ENCODE measurements at regions not wholly inside any gene's neighbourhood (a gene's known extent, or its start where the extent isn't known, plus 50 kb on each side); places are given as distances from the start of the nearest gene placed in this dataset.

DNA sequence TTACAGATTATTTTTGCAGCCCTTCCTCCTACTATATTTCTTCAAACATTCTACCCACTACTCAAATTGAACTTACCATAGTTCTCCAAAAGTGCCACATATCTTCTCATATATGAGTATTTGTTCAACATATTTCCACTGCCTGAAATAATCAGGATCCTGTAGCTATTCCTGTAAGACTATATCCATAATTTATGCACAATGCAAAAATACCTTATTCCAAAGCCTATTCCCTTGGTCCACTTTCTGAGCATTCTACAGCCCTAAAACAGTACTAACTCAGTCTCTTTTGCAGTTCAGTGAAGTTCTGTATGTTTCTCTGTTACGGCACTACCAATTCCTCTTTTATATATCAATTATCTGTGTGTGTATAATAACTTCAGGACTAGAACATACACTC is 1283.7 kb upstream of the ADGRL2 start:
- H3K9me3 Mint-ChIP-seq = peaks cover 9% of the 10 kb centered on the region
- no peaks in the 10 kb centered on the region for H3K36me3 Mint-ChIP-seq (ENCODE audit: low read depth)
- H3K27me3 Mint-ChIP-seq (ENCODE audit: low read depth) = no peaks in the 10 kb centered on the region
- no peak overlapping the region for H3K27ac Mint-ChIP-seq
- H3K4me3 Mint-ChIP-seq = no peak overlapping the region
- H3K4me1 Mint-ChIP-seq (ENCODE audit: low read depth) = no peaks in the 10 kb centered on the region

DNA sequence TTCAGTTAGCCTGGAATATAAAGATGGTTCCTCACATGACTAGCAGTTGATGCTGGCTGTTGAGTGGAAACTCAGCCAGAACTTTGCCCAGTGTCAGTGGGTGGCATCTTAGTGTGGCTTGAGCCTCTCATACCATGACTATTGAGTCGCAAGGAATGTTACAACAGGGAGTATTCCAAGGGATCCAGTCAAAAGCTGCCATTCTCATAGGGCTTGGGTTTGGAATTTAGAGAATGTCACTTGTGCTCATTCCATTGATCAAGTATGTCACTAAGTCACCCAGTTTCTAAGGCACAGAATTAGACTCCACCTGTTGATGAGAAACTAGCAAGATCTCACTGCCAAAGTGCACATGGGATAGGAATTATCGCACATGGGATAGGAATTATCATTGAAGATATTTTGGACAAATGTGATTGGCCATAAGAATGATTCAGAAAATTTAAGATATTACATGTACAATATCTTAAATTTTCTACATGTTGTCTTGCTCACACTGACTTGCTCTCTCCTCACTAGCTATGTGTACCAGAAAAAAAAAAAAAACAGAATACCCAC is 1290.7 kb upstream of the ADGRL2 start:
- H3K36me3 Mint-ChIP-seq (ENCODE audit: low read depth) = no peaks in the 10 kb centered on the region
- H3K27me3 Mint-ChIP-seq (ENCODE audit: low read depth) = no peaks in the 10 kb centered on the region
- no peak overlapping the region for H3K27ac Mint-ChIP-seq
- peaks cover 3% of the 10 kb centered on the region for H3K9me3 Mint-ChIP-seq
- H3K4me3 Mint-ChIP-seq = no peak overlapping the region
- no peaks in the 10 kb centered on the region for H3K4me1 Mint-ChIP-seq (ENCODE audit: low read depth)

- no peaks in the 10 kb centered on the region for H3K36me3 Mint-ChIP-seq (ENCODE audit: low read depth)
- H3K27me3 Mint-ChIP-seq (ENCODE audit: low read depth) = no peaks in the 10 kb centered on the region
- H3K4me1 Mint-ChIP-seq (ENCODE audit: low read depth) = no peaks in the 10 kb centered on the region
- H3K4me3 Mint-ChIP-seq = no peak overlapping the region
- H3K27ac Mint-ChIP-seq = no peak overlapping the region
- H3K9me3 Mint-ChIP-seq = peaks cover 8% of the 10 kb centered on the region
These were observed 1294.5 kb upstream of the ADGRL2 start for GRCh38 chr1:80506216-80506615.

- H3K4me3 Mint-ChIP-seq = no peak overlapping the region
- H3K9me3 Mint-ChIP-seq = peaks cover under 1% of the 10 kb centered on the region
- no peaks in the 10 kb centered on the region for H3K27me3 Mint-ChIP-seq (ENCODE audit: low read depth)
- no peaks in the 10 kb centered on the region for H3K4me1 Mint-ChIP-seq (ENCODE audit: low read depth)
- H3K27ac Mint-ChIP-seq = no peak overlapping the region
- H3K36me3 Mint-ChIP-seq (ENCODE audit: low read depth) = no peaks in the 10 kb centered on the region
These were observed 1302.1 kb upstream of the ADGRL2 start for GRCh38 chr1:80498673-80499072.

DNA sequence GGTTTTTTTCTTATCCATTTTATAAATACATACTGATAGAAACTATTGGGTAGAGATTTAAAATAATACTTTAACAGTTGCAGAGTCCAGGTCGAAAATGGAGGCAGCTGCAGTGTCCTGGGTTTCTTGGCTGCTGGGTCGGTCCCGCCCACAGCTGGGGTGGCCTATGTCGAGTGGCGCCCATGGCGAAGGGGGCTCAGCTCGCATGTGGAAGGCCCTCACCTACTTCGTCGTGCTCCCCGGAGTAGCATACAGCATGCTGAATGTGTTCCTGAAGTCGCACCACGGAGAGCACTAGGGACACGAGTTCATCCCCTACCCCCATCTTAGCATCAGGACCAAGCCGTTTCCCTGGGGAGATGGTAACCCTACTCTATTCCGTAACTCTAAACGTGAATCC is 1304.9 kb upstream of the ADGRL2 start:
- Mint-ChIP-seq H3K9me3 (no peaks in the 10 kb centered on the region), H3K27ac (no peak overlapping the region), H3K4me3 (no peak overlapping the region), H3K4me1 (ENCODE audit: low read depth) (no peaks in the 10 kb centered on the region), H3K36me3 (ENCODE audit: low read depth) (no peaks in the 10 kb centered on the region), H3K27me3 (ENCODE audit: low read depth) (no peaks in the 10 kb centered on the region)

DNA sequence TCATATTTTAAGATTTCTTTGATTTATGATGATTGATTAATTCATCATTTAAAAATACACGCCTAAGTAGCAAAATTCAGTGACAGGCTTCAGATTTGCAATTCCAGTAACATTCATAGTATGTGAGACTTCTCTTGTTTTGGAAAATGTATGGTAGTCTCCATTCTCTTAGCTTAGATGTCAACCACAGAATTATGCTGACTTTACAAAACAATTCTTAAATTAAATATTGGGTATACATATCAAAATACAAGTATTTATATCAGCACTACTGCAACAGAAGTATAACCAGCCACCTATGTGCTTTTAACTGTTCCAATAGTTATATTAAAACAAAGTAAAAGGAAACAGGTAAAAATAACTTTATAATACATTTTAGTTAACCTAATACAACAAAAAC is 1328.6 kb upstream of the ADGRL2 start:
- Mint-ChIP-seq H3K9me3 (peaks cover 7% of the 10 kb centered on the region), H3K27ac (no peak overlapping the region), H3K4me3 (no peak overlapping the region), H3K27me3 (ENCODE audit: low read depth) (no peaks in the 10 kb centered on the region), H3K36me3 (ENCODE audit: low read depth) (no peaks in the 10 kb centered on the region), H3K4me1 (ENCODE audit: low read depth) (no peaks in the 10 kb centered on the region)

- no peaks in the 10 kb centered on the region for H3K27me3 Mint-ChIP-seq (ENCODE audit: low read depth)
- no peak overlapping the region for H3K27ac Mint-ChIP-seq
- peaks cover 7% of the 10 kb centered on the region for H3K9me3 Mint-ChIP-seq
- H3K36me3 Mint-ChIP-seq (ENCODE audit: low read depth) = no peaks in the 10 kb centered on the region
- no peak overlapping the region for H3K4me3 Mint-ChIP-seq
- H3K4me1 Mint-ChIP-seq (ENCODE audit: low read depth) = no peaks in the 10 kb centered on the region
These were observed 1332.4 kb upstream of the ADGRL2 start for GRCh38 chr1:80468356-80468755.

DNA sequence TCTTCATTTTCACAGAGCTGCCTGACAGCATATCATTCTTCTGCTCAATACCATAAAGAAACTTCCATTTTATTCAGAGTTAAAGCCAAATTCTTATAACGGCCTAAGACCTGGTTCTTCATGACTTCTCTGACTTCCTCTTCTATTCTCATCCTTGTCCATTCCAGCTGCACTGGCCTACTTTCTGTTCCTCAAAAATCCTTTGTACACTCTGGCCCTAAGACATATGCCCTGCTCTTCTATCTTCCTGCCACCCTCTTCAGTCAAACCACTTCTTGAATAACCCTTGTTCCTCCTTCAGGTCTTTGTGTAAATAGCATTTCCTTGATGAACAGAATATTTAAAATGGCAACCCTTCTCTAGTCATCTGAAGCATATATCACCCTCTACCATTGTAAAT is 1338.7 kb upstream of the ADGRL2 start:
- Mint-ChIP-seq H3K27me3 (ENCODE audit: low read depth) (no peaks in the 10 kb centered on the region), H3K9me3 (peaks cover 9% of the 10 kb centered on the region), H3K27ac (no peak overlapping the region), H3K36me3 (ENCODE audit: low read depth) (no peaks in the 10 kb centered on the region), H3K4me1 (ENCODE audit: low read depth) (no peaks in the 10 kb centered on the region), H3K4me3 (no peak overlapping the region)

- no peaks in the 10 kb centered on the region for H3K36me3 Mint-ChIP-seq (ENCODE audit: low read depth)
- H3K4me3 Mint-ChIP-seq = no peak overlapping the region
- no peaks in the 10 kb centered on the region for H3K27me3 Mint-ChIP-seq (ENCODE audit: low read depth)
- no peak overlapping the region for H3K27ac Mint-ChIP-seq
- no peaks in the 10 kb centered on the region for H3K4me1 Mint-ChIP-seq (ENCODE audit: low read depth)
- H3K9me3 Mint-ChIP-seq = peaks cover 9% of the 10 kb centered on the region
These were observed 1343.3 kb upstream of the ADGRL2 start for GRCh38 chr1:80457409-80457808.

- no peaks in the 10 kb centered on the region for H3K27me3 Mint-ChIP-seq (ENCODE audit: low read depth)
These were observed 1347.0 kb upstream of the ADGRL2 start for GRCh38 chr1:80453775-80454174.

DNA sequence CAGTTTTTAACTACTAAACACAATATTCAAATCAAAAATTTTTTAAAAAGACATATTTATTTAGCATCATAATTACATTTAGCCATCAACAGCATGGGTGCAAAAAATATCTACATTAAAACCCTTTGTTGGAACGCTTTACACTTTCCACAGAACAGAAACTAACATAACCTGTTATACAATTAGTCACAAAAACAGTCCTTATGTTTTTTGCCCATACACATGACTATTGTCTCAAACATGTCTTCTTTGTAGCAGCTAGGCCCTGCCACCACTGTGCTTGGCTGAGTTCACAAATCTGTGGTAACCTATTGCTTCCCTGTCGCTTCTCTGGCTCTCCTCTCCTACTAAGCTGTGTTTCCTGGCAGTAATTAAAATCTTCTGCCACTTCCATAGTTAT is 1350.0 kb upstream of the ADGRL2 start:
- Mint-ChIP-seq H3K27ac (no peak overlapping the region), H3K4me3 (no peak overlapping the region), H3K4me1 (ENCODE audit: low read depth) (no peaks in the 10 kb centered on the region), H3K36me3 (ENCODE audit: low read depth) (no peaks in the 10 kb centered on the region), H3K9me3 (no peaks in the 10 kb centered on the region), H3K27me3 (ENCODE audit: low read depth) (no peaks in the 10 kb centered on the region)

More at GRCh38 chr1:80453775-80454174, 1347.0 kb upstream of the ADGRL2 start:
- H3K36me3 Mint-ChIP-seq (ENCODE audit: low read depth) = no peaks in the 10 kb centered on the region
- H3K4me3 Mint-ChIP-seq = no peak overlapping the region
- no peak overlapping the region for H3K27ac Mint-ChIP-seq
- peaks cover under 1% of the 10 kb centered on the region for H3K9me3 Mint-ChIP-seq
- H3K4me1 Mint-ChIP-seq (ENCODE audit: low read depth) = no peaks in the 10 kb centered on the region

DNA sequence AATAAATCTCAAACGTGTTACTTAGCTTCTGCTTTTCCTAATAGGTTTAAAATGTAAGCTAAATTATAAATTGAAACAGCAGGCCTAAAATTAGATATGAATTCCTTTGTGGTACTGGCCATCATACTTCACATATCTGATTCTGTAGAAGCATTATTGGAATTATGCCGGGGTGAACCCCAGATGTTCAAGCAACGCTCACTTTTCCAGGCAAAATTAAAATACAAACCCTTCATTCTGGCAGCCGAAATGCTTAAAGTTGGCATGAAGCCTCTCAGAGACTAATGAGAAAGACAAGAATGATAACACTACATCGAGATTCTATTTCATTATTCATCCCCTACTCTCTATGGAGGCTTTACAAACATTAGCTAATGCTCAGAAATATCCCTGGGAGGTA is 1352.7 kb upstream of the ADGRL2 start:
- H3K9me3 Mint-ChIP-seq = peaks cover 3% of the 10 kb centered on the region

DNA sequence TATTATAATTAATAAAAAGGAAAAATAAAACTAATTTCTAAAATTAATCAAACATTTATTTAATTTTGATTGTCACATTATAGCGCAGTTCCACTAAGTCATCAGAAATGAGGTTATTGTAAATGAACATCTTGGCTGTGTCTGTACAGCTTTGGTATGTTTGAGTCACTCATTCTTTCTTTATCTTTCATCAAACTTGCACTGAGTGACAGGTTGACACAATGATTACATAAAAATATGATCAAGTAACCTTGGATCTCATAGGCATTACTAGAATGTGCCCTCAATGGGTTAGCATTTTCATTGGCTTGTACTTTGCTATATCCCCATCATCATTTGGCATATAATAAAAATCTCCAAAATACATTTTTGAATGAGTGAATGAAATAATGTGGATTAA is 1353.2 kb upstream of the ADGRL2 start:
- Mint-ChIP-seq H3K4me3 (no peak overlapping the region), H3K27me3 (ENCODE audit: low read depth) (no peaks in the 10 kb centered on the region), H3K36me3 (ENCODE audit: low read depth) (no peaks in the 10 kb centered on the region), H3K4me1 (ENCODE audit: low read depth) (no peaks in the 10 kb centered on the region), H3K27ac (no peak overlapping the region), H3K9me3 (peaks cover 3% of the 10 kb centered on the region)

More for the DNA sequence above, 1352.7 kb upstream of the ADGRL2 start:
- H3K4me3 Mint-ChIP-seq = no peak overlapping the region
- H3K36me3 Mint-ChIP-seq (ENCODE audit: low read depth) = no peaks in the 10 kb centered on the region
- no peaks in the 10 kb centered on the region for H3K4me1 Mint-ChIP-seq (ENCODE audit: low read depth)
- no peaks in the 10 kb centered on the region for H3K27me3 Mint-ChIP-seq (ENCODE audit: low read depth)
- H3K27ac Mint-ChIP-seq = no peak overlapping the region

DNA sequence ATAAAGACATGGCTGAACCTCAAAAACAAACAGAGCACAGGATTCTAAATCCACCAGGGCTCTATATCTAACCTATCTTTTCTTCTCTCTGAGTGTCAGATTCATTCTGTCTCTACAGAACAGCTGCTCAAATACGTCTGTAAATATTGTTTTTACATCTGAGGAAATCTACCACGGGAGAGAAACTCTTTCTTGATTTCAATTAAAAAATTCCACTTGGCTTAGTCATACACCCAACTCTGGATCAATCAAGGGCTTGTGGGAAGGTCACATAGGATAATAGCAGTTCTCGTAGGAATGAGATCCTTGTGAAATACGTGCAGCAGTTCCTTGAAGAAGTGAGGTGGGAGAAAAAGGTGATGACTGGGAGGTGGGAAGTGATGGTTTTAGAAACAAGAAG is 1355.7 kb upstream of the ADGRL2 start:
- H3K27ac Mint-ChIP-seq = no peak overlapping the region
- no peaks in the 10 kb centered on the region for H3K4me1 Mint-ChIP-seq (ENCODE audit: low read depth)
- H3K27me3 Mint-ChIP-seq (ENCODE audit: low read depth) = no peaks in the 10 kb centered on the region

GRCh38 chr1:80444171-80444570 is 1356.6 kb upstream of the ADGRL2 start:
- Mint-ChIP-seq H3K36me3 (ENCODE audit: low read depth) (no peaks in the 10 kb centered on the region), H3K27ac (no peak overlapping the region), H3K4me3 (no peak overlapping the region), H3K9me3 (peaks cover 3% of the 10 kb centered on the region), H3K27me3 (ENCODE audit: low read depth) (no peaks in the 10 kb centered on the region), H3K4me1 (ENCODE audit: low read depth) (no peaks in the 10 kb centered on the region)

More for the DNA sequence above, 1355.7 kb upstream of the ADGRL2 start:
- peaks cover 3% of the 10 kb centered on the region for H3K9me3 Mint-ChIP-seq
- H3K4me3 Mint-ChIP-seq = no peak overlapping the region
- H3K36me3 Mint-ChIP-seq (ENCODE audit: low read depth) = no peaks in the 10 kb centered on the region

DNA sequence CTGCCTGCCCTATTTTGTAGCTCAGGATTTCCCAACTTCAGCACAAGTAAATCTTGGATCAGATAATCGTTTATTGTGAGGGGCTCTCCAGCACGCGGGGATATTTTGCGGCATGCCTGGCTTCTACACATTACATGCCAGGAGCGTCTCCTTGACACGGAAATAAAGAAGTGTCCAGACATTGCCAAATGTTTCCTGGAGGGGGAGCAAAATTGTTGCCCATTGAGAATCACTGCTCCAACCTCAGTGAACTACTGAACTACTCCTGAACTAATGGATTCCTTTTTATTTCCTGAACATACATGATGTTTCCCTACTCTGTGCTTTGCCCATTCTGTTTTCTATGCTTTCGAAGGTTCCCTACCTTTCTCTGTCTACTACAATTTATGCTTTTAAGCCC is 1359.1 kb upstream of the ADGRL2 start:
- Mint-ChIP-seq H3K36me3 (ENCODE audit: low read depth) (no peaks in the 10 kb centered on the region), H3K9me3 (peaks cover 3% of the 10 kb centered on the region), H3K4me1 (ENCODE audit: low read depth) (no peaks in the 10 kb centered on the region), H3K27me3 (ENCODE audit: low read depth) (no peaks in the 10 kb centered on the region), H3K27ac (no peak overlapping the region), H3K4me3 (no peak overlapping the region)

All from T-helper 1 cell treated with Interleukin-12 subunit alpha and Interleukin-12 subunit beta and Interleukin-4 antibody, amounts not matched to agents 30 μg/mL and 1 μg/mL, for 36 hours (primary cell).